ENCODE measurements at regions not wholly inside any gene's neighbourhood (a gene's known extent, or its start where the extent isn't known, plus 50 kb on each side); places are given as distances from the start of the nearest gene placed in this dataset.

DNA sequence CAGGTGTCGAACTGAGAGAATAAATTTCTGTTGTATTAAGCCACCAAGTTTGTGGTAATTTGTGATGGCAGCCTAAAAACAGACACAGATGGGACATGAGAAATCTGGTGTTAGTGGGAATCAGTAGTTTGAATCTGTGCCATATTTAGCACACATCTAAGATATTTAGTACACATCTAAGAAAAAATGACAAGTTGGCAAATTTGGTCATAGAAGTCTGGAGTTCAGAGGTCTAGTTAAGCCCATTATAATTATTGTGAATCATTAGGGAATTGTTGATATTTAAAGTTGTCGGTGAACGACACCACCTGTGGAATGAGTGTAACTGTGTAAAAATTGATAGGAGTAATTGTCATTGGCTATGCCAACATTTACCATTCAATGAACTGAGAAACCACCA, 1138.8 kb upstream of the TMEFF2 start:
- TF ChIP-seq, protein P1, sequence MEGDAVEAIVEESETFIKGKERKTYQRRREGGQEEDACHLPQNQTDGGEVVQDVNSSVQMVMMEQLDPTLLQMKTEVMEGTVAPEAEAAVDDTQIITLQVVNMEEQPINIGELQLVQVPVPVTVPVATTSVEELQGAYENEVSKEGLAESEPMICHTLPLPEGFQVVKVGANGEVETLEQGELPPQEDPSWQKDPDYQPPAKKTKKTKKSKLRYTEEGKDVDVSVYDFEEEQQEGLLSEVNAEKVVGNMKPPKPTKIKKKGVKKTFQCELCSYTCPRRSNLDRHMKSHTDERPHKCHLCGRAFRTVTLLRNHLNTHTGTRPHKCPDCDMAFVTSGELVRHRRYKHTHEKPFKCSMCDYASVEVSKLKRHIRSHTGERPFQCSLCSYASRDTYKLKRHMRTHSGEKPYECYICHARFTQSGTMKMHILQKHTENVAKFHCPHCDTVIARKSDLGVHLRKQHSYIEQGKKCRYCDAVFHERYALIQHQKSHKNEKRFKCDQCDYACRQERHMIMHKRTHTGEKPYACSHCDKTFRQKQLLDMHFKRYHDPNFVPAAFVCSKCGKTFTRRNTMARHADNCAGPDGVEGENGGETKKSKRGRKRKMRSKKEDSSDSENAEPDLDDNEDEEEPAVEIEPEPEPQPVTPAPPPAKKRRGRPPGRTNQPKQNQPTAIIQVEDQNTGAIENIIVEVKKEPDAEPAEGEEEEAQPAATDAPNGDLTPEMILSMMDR (IDR thresholded peaks at IDR 0.05; ENCODE audit: insufficient read depth, low read depth, low read length): no peak
- no peak for TF ChIP-seq EZH2 (IDR thresholded peaks at IDR 0.05; ENCODE audit: insufficient read depth, low read length)
